Cardiac fibroblast (primary cell): ENCODE measurements at regions not wholly inside any gene's neighbourhood (a gene's known extent, or its start where the extent isn't known, plus 50 kb on each side); places are given as distances from the start of the nearest gene placed in this dataset.

Experiments used
- DNase-seq, 2 donors: peaks; one replicate each; pipeline versions ENCODE4 v3.0.0 to v3.0.0-alpha.2; 2010; ENCODE audit warnings: low read depth in 2 of 2
- H3K4me3 ChIP-seq, 2 donors: replicated peaks in 1 of 2; 1 replicate in 1 of 2; 2 replicates in 1 of 2; pipeline ENCODE4 v1.5.1; 2011; ENCODE audit warnings: low read depth in 2 of 2, low read length in 2 of 2, mild to moderate bottlenecking in 2 of 2, moderate library complexity in 1 of 2
- CTCF ChIP-seq: IDR thresholded peaks from one replicate; pipeline ENCODE4 v1.5.1; 2011; ENCODE audit warnings: low read depth, mild to moderate bottlenecking, low read length, inconsistent platforms

GRCh38 chr11:43021466-43021865 lies 290.3 kb upstream of the API5 start:
- H3K4me3 ChIP-seq, result no peak overlapping the region
- TF ChIP-seq CTCF, result no peak
- no peak for DNase-seq

GRCh38 chr11:43034341-43034740 lies 277.5 kb upstream of the API5 start:
- H3K4me3 ChIP-seq, result no peak overlapping the region
- no peak for TF ChIP-seq CTCF
- no peak for DNase-seq

GRCh38 chr11:43035086-43035485 lies 276.7 kb upstream of the API5 start:
- no peak for TF ChIP-seq CTCF
- no peak overlapping the region for H3K4me3 ChIP-seq
- DNase-seq, result no peak

GRCh38 chr11:43053638-43054412 lies 258.0 kb upstream of the API5 start:
- no peak for TF ChIP-seq CTCF
- H3K4me3 ChIP-seq, result no peak overlapping the region
- no peak for DNase-seq

GRCh38 chr11:43067681-43068080 lies 244.1 kb upstream of the API5 start:
- no peak for TF ChIP-seq CTCF
- no peak overlapping the region for H3K4me3 ChIP-seq
- no peak for DNase-seq

- TF ChIP-seq CTCF, result no peak
- DNase-seq, result no peak
- H3K4me3 ChIP-seq, result no peak overlapping the region
Observed at GRCh38 chr11:43071338-43071737, 240.5 kb upstream of the API5 start.

GRCh38 chr11:43072096-43072495 lies 239.7 kb upstream of the API5 start:
- DNase-seq, result no peak
- H3K4me3 ChIP-seq, result no peak overlapping the region
- no peak for TF ChIP-seq CTCF
